ENCODE measurements at regions not wholly inside any gene's neighbourhood (a gene's known extent, or its start where the extent isn't known, plus 50 kb on each side); places are given as distances from the start of the nearest gene placed in this dataset.
"Not testable (repeated sequence)": the region's sequence is repeated elsewhere in the genome, so short reads cannot be mapped to it uniquely, and the experiment has no call there.

- TF ChIP-seq CTCF, POLR2A (IDR thresholded peaks at IDR 0.05): not testable (repeated sequence)
Measured at GRCh38 chr21:16464211-16464889, 734.6 kb downstream of the USP25 start.
